ENCODE measurements at regions not wholly inside any gene's neighbourhood (a gene's known extent, or its start where the extent isn't known, plus 50 kb on each side); places are given as distances from the start of the nearest gene placed in this dataset.

- TF ChIP-seq RERE (CRISPR knock-in tag; IDR thresholded peaks at IDR 0.05; ENCODE audit: low read depth): no peak
- no peak for TF ChIP-seq ZSCAN9 (CRISPR knock-in tag; IDR thresholded peaks at IDR 0.05; ENCODE audit: borderline replicate concordance)
- TF ChIP-seq SP140L (CRISPR knock-in tag; IDR thresholded peaks at IDR 0.05; ENCODE audit: borderline replicate concordance): no peak
- TF ChIP-seq, protein P1, sequence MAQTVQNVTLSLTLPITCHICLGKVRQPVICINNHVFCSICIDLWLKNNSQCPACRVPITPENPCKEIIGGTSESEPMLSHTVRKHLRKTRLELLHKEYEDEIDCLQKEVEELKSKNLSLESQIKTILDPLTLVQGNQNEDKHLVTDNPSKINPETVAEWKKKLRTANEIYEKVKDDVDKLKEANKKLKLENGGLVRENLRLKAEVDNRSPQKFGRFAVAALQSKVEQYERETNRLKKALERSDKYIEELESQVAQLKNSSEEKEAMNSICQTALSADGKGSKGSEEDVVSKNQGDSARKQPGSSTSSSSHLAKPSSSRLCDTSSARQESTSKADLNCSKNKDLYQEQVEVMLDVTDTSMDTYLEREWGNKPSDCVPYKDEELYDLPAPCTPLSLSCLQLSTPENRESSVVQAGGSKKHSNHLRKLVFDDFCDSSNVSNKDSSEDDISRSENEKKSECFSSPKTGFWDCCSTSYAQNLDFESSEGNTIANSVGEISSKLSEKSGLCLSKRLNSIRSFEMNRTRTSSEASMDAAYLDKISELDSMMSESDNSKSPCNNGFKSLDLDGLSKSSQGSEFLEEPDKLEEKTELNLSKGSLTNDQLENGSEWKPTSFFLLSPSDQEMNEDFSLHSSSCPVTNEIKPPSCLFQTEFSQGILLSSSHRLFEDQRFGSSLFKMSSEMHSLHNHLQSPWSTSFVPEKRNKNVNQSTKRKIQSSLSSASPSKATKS (CRISPR knock-in tag; IDR thresholded peaks at IDR 0.05): no peak
- no peak for TF ChIP-seq ZSCAN31 (CRISPR knock-in tag; IDR thresholded peaks at IDR 0.05; ENCODE audit: low read depth)
- TF ChIP-seq SP4 (CRISPR knock-in tag; IDR thresholded peaks at IDR 0.05): no peak
Measured at GRCh38 chr4:119735165-119735651, 106.6 kb upstream of the PDE5A start (continued).
